Activated naive CD8-positive, alpha-beta T cell treated with anti-CD3 and anti-CD28 coated beads for 36 hours (primary cell): ENCODE measurements at regions not wholly inside any gene's neighbourhood (a gene's known extent, or its start where the extent isn't known, plus 50 kb on each side); places are given as distances from the start of the nearest gene placed in this dataset.
"Not testable (repeated sequence)": the region's sequence is repeated elsewhere in the genome, so short reads cannot be mapped to it uniquely, and the experiment has no call there.

Experiments
- DNase-seq: peaks from one replicate; pipeline ENCODE4 v3.0.0; 2021
- H3K27ac Mint-ChIP-seq: one replicate; pipeline ENCODE4 v1.8.0; 2022; ENCODE audit warnings: mild to moderate bottlenecking, moderate library complexity, mixed read lengths
- H3K27me3 Mint-ChIP-seq: one replicate; pipeline ENCODE4 v1.8.0; 2022; ENCODE audit warnings: mild to moderate bottlenecking, mixed read lengths
- H3K36me3 Mint-ChIP-seq: one replicate; pipeline ENCODE4 v1.8.0; 2021; ENCODE audit warnings: mild to moderate bottlenecking, mixed read lengths
- H3K4me1 Mint-ChIP-seq: one replicate; pipeline ENCODE4 v1.8.0; 2021; ENCODE audit warnings: mixed read lengths
- H3K4me3 Mint-ChIP-seq: one replicate; pipeline ENCODE4 v1.8.0; 2022; ENCODE audit warnings: mild to moderate bottlenecking, moderate library complexity, mixed read lengths
- H3K9me3 Mint-ChIP-seq: one replicate; pipeline ENCODE4 v1.8.0; 2022; ENCODE audit warnings: mixed read lengths

GRCh38 chr12:105522166-105522825 is 191.8 kb downstream of the C12orf75 start:
- Mint-ChIP-seq H3K4me1 (no peaks in the 10 kb centered on the region), H3K27ac (no peak overlapping the region), H3K9me3 (no peaks in the 10 kb centered on the region)

GRCh38 chr12:105523164-105524057 is 192.9 kb downstream of the C12orf75 start:
- no peaks in the 10 kb centered on the region for H3K36me3 Mint-ChIP-seq
- H3K27ac Mint-ChIP-seq: no peak overlapping the region
- H3K4me3 Mint-ChIP-seq: no peak overlapping the region
- H3K9me3 Mint-ChIP-seq: no peaks in the 10 kb centered on the region
- no peak for DNase-seq
- H3K27me3 Mint-ChIP-seq: peaks cover 5% of the 10 kb centered on the region
- H3K4me1 Mint-ChIP-seq: no peaks in the 10 kb centered on the region

More at GRCh38 chr12:105522166-105522825, 191.8 kb downstream of the C12orf75 start:
- H3K27me3 Mint-ChIP-seq: peaks cover 3% of the 10 kb centered on the region
- DNase-seq: no peak
- H3K36me3 Mint-ChIP-seq: no peaks in the 10 kb centered on the region
- H3K4me3 Mint-ChIP-seq: no peak overlapping the region

GRCh38 chr12:105524961-105525360 is 194.5 kb downstream of the C12orf75 start:
- Mint-ChIP-seq H3K27ac (no peak overlapping the region), H3K36me3 (no peaks in the 10 kb centered on the region), H3K4me3 (no peak overlapping the region), H3K27me3 (peaks cover 13% of the 10 kb centered on the region), H3K9me3 (no peaks in the 10 kb centered on the region), H3K4me1 (no peaks in the 10 kb centered on the region)
- DNase-seq: no peak

- Mint-ChIP-seq H3K4me1 (no peaks in the 10 kb centered on the region), H3K4me3 (no peak overlapping the region), H3K27me3 (peaks cover 20% of the 10 kb centered on the region), H3K36me3 (no peaks in the 10 kb centered on the region), H3K9me3 (peaks cover 4% of the 10 kb centered on the region), H3K27ac (no peak overlapping the region)
- DNase-seq: no peak
Measured at GRCh38 chr12:105534068-105534467, 203.6 kb downstream of the C12orf75 start.

- H3K4me1 Mint-ChIP-seq, H3K27ac Mint-ChIP-seq, H3K9me3 Mint-ChIP-seq, DNase-seq, H3K4me3 Mint-ChIP-seq, H3K36me3 Mint-ChIP-seq: not testable (repeated sequence)
- peaks cover 11% of the 10 kb centered on the region for H3K27me3 Mint-ChIP-seq
Measured at GRCh38 chr12:105535033-105535432, 204.5 kb downstream of the C12orf75 start.

- Mint-ChIP-seq H3K4me3 (no peak overlapping the region), H3K36me3 (no peaks in the 10 kb centered on the region), H3K4me1 (no peaks in the 10 kb centered on the region)
Measured at GRCh38 chr12:105538880-105539279, 208.4 kb downstream of the C12orf75 start.

GRCh38 chr12:105539735-105540134 is 209.2 kb downstream of the C12orf75 start:
- Mint-ChIP-seq H3K4me1 (no peaks in the 10 kb centered on the region), H3K4me3 (no peak overlapping the region), H3K27ac (no peak overlapping the region), H3K27me3 (peaks cover 3% of the 10 kb centered on the region), H3K9me3 (no peaks in the 10 kb centered on the region), H3K36me3 (no peaks in the 10 kb centered on the region)
- DNase-seq: no peak

More at GRCh38 chr12:105538880-105539279, 208.4 kb downstream of the C12orf75 start:
- no peaks in the 10 kb centered on the region for H3K9me3 Mint-ChIP-seq
- H3K27me3 Mint-ChIP-seq: peaks cover 3% of the 10 kb centered on the region
- no peak overlapping the region for H3K27ac Mint-ChIP-seq
- DNase-seq: no peak

GRCh38 chr12:105547786-105548185 is 217.3 kb downstream of the C12orf75 start:
- H3K36me3 Mint-ChIP-seq: no peaks in the 10 kb centered on the region
- H3K27me3 Mint-ChIP-seq: no peaks in the 10 kb centered on the region
- no peak overlapping the region for H3K4me3 Mint-ChIP-seq
- no peak overlapping the region for H3K27ac Mint-ChIP-seq
- DNase-seq: no peak
- no peaks in the 10 kb centered on the region for H3K4me1 Mint-ChIP-seq
- H3K9me3 Mint-ChIP-seq: no peaks in the 10 kb centered on the region

- Mint-ChIP-seq H3K4me1 (no peaks in the 10 kb centered on the region), H3K27ac (no peak overlapping the region), H3K27me3 (no peaks in the 10 kb centered on the region), H3K36me3 (no peaks in the 10 kb centered on the region), H3K9me3 (no peaks in the 10 kb centered on the region), H3K4me3 (no peak overlapping the region)
- DNase-seq: no peak
Measured at GRCh38 chr12:105548626-105549025, 218.1 kb downstream of the C12orf75 start.

GRCh38 chr12:105552056-105552455 is 221.6 kb downstream of the C12orf75 start:
- DNase-seq: no peak
- no peak overlapping the region for H3K27ac Mint-ChIP-seq
- no peak overlapping the region for H3K4me3 Mint-ChIP-seq
- H3K27me3 Mint-ChIP-seq: no peaks in the 10 kb centered on the region
- no peaks in the 10 kb centered on the region for H3K9me3 Mint-ChIP-seq
- H3K4me1 Mint-ChIP-seq: no peaks in the 10 kb centered on the region
- no peaks in the 10 kb centered on the region for H3K36me3 Mint-ChIP-seq

- Mint-ChIP-seq H3K27me3 (no peaks in the 10 kb centered on the region), H3K27ac (no peak overlapping the region), H3K36me3 (no peaks in the 10 kb centered on the region), H3K4me1 (no peaks in the 10 kb centered on the region), H3K4me3 (no peak overlapping the region), H3K9me3 (no peaks in the 10 kb centered on the region)
- no peak for DNase-seq
Measured at GRCh38 chr12:105554223-105554678, 223.8 kb downstream of the C12orf75 start.

GRCh38 chr12:105554856-105555255 is 224.4 kb downstream of the C12orf75 start:
- Mint-ChIP-seq H3K4me1 (no peaks in the 10 kb centered on the region), H3K27ac (no peak overlapping the region), H3K4me3 (no peak overlapping the region), H3K36me3 (no peaks in the 10 kb centered on the region), H3K9me3 (no peaks in the 10 kb centered on the region), H3K27me3 (no peaks in the 10 kb centered on the region)
- DNase-seq: no peak

- no peak overlapping the region for H3K4me3 Mint-ChIP-seq
- H3K27me3 Mint-ChIP-seq: no peaks in the 10 kb centered on the region
- no peaks in the 10 kb centered on the region for H3K36me3 Mint-ChIP-seq
- no peak for DNase-seq
- H3K9me3 Mint-ChIP-seq: no peaks in the 10 kb centered on the region
- no peaks in the 10 kb centered on the region for H3K4me1 Mint-ChIP-seq
- H3K27ac Mint-ChIP-seq: no peak overlapping the region
Measured at GRCh38 chr12:105555556-105556295, 225.2 kb downstream of the C12orf75 start.

- Mint-ChIP-seq H3K9me3 (no peaks in the 10 kb centered on the region), H3K27me3 (no peaks in the 10 kb centered on the region), H3K4me3 (no peak overlapping the region), H3K4me1 (no peaks in the 10 kb centered on the region), H3K27ac (no peak overlapping the region), H3K36me3 (no peaks in the 10 kb centered on the region)
- no peak for DNase-seq
Measured at GRCh38 chr12:105559310-105559709, 228.8 kb downstream of the C12orf75 start.

- H3K4me1 Mint-ChIP-seq: no peaks in the 10 kb centered on the region
- H3K27ac Mint-ChIP-seq: no peak overlapping the region
- no peaks in the 10 kb centered on the region for H3K36me3 Mint-ChIP-seq
- no peak for DNase-seq
- no peaks in the 10 kb centered on the region for H3K9me3 Mint-ChIP-seq
- H3K27me3 Mint-ChIP-seq: no peaks in the 10 kb centered on the region
- no peak overlapping the region for H3K4me3 Mint-ChIP-seq
Measured at GRCh38 chr12:105561546-105562198, 231.2 kb downstream of the C12orf75 start.
